CD8-positive, alpha-beta memory T cell (primary cell): ENCODE measurements at regions not wholly inside any gene's neighbourhood (a gene's known extent, or its start where the extent isn't known, plus 50 kb on each side); places are given as distances from the start of the nearest gene placed in this dataset.

Experiments
- CTCF ChIA-PET: fragments of 350-600 bp; sonication (Branson Sonifier 250); formaldehyde crosslinking; loops from one replicate; lab custom pipeline; 2021; ENCODE audit warnings: antibody characterized with exemption; lab: Charles Lee
- POLR2A ChIA-PET: fragments of 350-600 bp; sonication (Branson Sonifier 250); formaldehyde crosslinking; loops from one replicate; lab custom pipeline; 2021; ENCODE audit warnings: antibody characterized with exemption; lab: Charles Lee
- DNase-seq, 5 donors: peaks; one replicate each; pipeline versions ENCODE4 v3.0.0 to v3.0.0-alpha.2; 2020 to 2022; ENCODE audit warnings: mixed read lengths in 1 of 5
- H3K27ac ChIP-seq: one replicate; pipeline ENCODE4 v1.7.0; 2013; ENCODE audit warnings: low read depth, mild to moderate bottlenecking, low read length, moderate library complexity
- H3K27me3 ChIP-seq: 2 replicates; pipeline ENCODE4 v1.7.0; 2013; ENCODE audit warnings: low read length, mild to moderate bottlenecking; ENCODE audit not compliant: insufficient read depth, poor library complexity, severe bottlenecking
- H3K36me3 ChIP-seq: 2 replicates; pipeline ENCODE4 v1.7.0; 2013; ENCODE audit warnings: mild to moderate bottlenecking, low read length, moderate library complexity; ENCODE audit not compliant: insufficient read depth
- H3K4me1 ChIP-seq: 2 replicates; pipeline ENCODE4 v1.7.0; 2013; ENCODE audit warnings: mild to moderate bottlenecking, low read length, moderate library complexity; ENCODE audit not compliant: insufficient read depth
- H3K4me3 ChIP-seq: 2 replicates; pipeline ENCODE4 v1.7.0; 2013; ENCODE audit warnings: mild to moderate bottlenecking, low read length
- H3K9me3 ChIP-seq: 2 replicates; pipeline ENCODE4 v1.7.0; 2013; ENCODE audit warnings: mild to moderate bottlenecking, low read length
- H3K27ac Mint-ChIP-seq, 8 donors: one replicate each; pipeline ENCODE4 v1.8.0; 2020 to 2021; ENCODE audit warnings: mixed read lengths in 8 of 8, mild to moderate bottlenecking in 6 of 8, inconsistent platforms in 3 of 8, moderate library complexity in 3 of 8
- H3K27me3 Mint-ChIP-seq, 2 donors: one replicate each; pipeline ENCODE4 v1.8.0; 2020 to 2021; ENCODE audit warnings: mixed read lengths in 2 of 2, mild to moderate bottlenecking in 1 of 2, moderate library complexity in 1 of 2
- H3K36me3 Mint-ChIP-seq, 3 donors: one replicate each; pipeline ENCODE4 v1.8.0; 2020 to 2021; ENCODE audit warnings: mixed read lengths in 3 of 3, inconsistent platforms in 1 of 3, mild to moderate bottlenecking in 1 of 3
- H3K4me1 Mint-ChIP-seq, 3 donors: one replicate each; pipeline ENCODE4 v1.8.0; 2020 to 2021; ENCODE audit warnings: mixed read lengths in 3 of 3, inconsistent platforms in 1 of 3, mild to moderate bottlenecking in 1 of 3
- H3K4me3 Mint-ChIP-seq, 7 donors: one replicate each; pipeline ENCODE4 v1.8.0; 2020 to 2021; ENCODE audit warnings: mixed read lengths in 7 of 7, mild to moderate bottlenecking in 6 of 7, moderate library complexity in 4 of 7, inconsistent platforms in 2 of 7
- H3K9me3 Mint-ChIP-seq, 5 donors: one replicate each; pipeline ENCODE4 v1.8.0; 2020 to 2022; ENCODE audit warnings: mixed read lengths in 5 of 5, mild to moderate bottlenecking in 3 of 5, moderate library complexity in 2 of 5, inconsistent platforms in 1 of 5

- ChIA-PET POLR2A (no interaction called here), CTCF (no interaction called here)
- Histone ChIP-seq H3K27me3 (no peaks in the 10 kb centered on the region), H3K4me1 (no peaks in the 10 kb centered on the region), H3K27ac (no peak overlapping the region), H3K9me3 (no peaks in the 10 kb centered on the region), H3K4me3 (no peak overlapping the region), H3K36me3 (no peaks in the 10 kb centered on the region)
- peaks cover 0 to 9% (median 1%) of the 10 kb centered on the region in 5 donors for H3K9me3 Mint-ChIP-seq
- no peak overlapping the region for H3K27ac Mint-ChIP-seq
- H3K36me3 Mint-ChIP-seq = no peaks in the 10 kb centered on the region
- DNase-seq = no peak
- no peak overlapping the region for H3K4me3 Mint-ChIP-seq
- H3K4me1 Mint-ChIP-seq = no peaks in the 10 kb centered on the region
- H3K27me3 Mint-ChIP-seq = peaks cover 2 to 16% of the 10 kb centered on the region in 2 donors
Observed at GRCh38 chr11:104476898-104477297, 313.0 kb upstream of the PDGFD start.

DNA sequence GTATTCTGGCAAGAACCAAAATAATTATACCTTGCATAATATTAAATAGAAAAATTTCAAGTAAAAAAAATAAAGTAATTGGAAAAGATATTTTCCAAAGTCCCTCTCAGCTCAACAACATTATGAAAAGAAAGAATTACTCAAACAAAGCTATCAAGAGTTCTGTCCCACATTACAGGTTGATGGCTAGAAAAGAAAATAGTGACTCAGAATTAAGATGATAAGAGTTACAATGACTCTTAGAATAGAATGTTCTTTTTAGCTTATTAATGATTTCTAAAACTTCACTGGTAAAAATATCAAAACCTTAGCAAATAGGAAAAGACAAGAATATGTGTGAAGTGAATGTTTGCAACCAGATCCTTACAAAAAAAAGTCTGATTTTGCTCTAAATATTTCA is 312.5 kb upstream of the PDGFD start:
- ChIA-PET POLR2A (no interaction called here), CTCF (no interaction called here)
- no peaks in the 10 kb centered on the region for H3K36me3 ChIP-seq
- H3K27me3 Mint-ChIP-seq = peaks cover 2 to 16% of the 10 kb centered on the region in 2 donors
- no peaks in the 10 kb centered on the region for H3K4me1 Mint-ChIP-seq
- no peaks in the 10 kb centered on the region for H3K27me3 ChIP-seq
- no peaks in the 10 kb centered on the region for H3K4me1 ChIP-seq
- no peak overlapping the region for H3K27ac Mint-ChIP-seq
- H3K27ac ChIP-seq = no peak overlapping the region
- H3K9me3 ChIP-seq = no peaks in the 10 kb centered on the region
- H3K36me3 Mint-ChIP-seq = no peaks in the 10 kb centered on the region
- H3K9me3 Mint-ChIP-seq = peaks cover 0 to 5% (median 0%) of the 10 kb centered on the region in 5 donors
- DNase-seq = no peak
- H3K4me3 ChIP-seq = no peak overlapping the region
- H3K4me3 Mint-ChIP-seq = no peak overlapping the region

- CTCF ChIA-PET = no interaction called here
- peaks cover 0 to 2% of the 10 kb centered on the region in 2 donors for H3K27me3 Mint-ChIP-seq
- POLR2A ChIA-PET = no interaction called here
Observed at GRCh38 chr11:104467404-104467803, 303.5 kb upstream of the PDGFD start.

GRCh38 chr11:104465321-104465720 is 301.4 kb upstream of the PDGFD start:
- Mint-ChIP-seq H3K4me1 (no peaks in the 10 kb centered on the region), H3K27me3 (peaks cover 0 to 2% of the 10 kb centered on the region in 2 donors), H3K36me3 (no peaks in the 10 kb centered on the region), H3K4me3 (no peak overlapping the region), H3K27ac (no peak overlapping the region), H3K9me3 (no peaks in the 10 kb centered on the region)
- POLR2A ChIA-PET = no interaction called here
- CTCF ChIA-PET = no interaction called here
- Histone ChIP-seq H3K27me3 (no peaks in the 10 kb centered on the region), H3K36me3 (no peaks in the 10 kb centered on the region), H3K9me3 (no peaks in the 10 kb centered on the region), H3K4me3 (no peak overlapping the region), H3K27ac (no peak overlapping the region), H3K4me1 (no peaks in the 10 kb centered on the region)
- no peak for DNase-seq

More at GRCh38 chr11:104467404-104467803, 303.5 kb upstream of the PDGFD start:
- H3K27me3 ChIP-seq = no peaks in the 10 kb centered on the region
- no peak overlapping the region for H3K4me3 ChIP-seq
- no peak for DNase-seq
- H3K36me3 ChIP-seq = no peaks in the 10 kb centered on the region
- H3K4me3 Mint-ChIP-seq = no peak overlapping the region
- no peaks in the 10 kb centered on the region for H3K9me3 Mint-ChIP-seq
- H3K27ac ChIP-seq = no peak overlapping the region
- no peaks in the 10 kb centered on the region for H3K4me1 Mint-ChIP-seq
- no peaks in the 10 kb centered on the region for H3K4me1 ChIP-seq
- H3K9me3 ChIP-seq = no peaks in the 10 kb centered on the region
- H3K36me3 Mint-ChIP-seq = no peaks in the 10 kb centered on the region
- H3K27ac Mint-ChIP-seq = no peak overlapping the region

DNA sequence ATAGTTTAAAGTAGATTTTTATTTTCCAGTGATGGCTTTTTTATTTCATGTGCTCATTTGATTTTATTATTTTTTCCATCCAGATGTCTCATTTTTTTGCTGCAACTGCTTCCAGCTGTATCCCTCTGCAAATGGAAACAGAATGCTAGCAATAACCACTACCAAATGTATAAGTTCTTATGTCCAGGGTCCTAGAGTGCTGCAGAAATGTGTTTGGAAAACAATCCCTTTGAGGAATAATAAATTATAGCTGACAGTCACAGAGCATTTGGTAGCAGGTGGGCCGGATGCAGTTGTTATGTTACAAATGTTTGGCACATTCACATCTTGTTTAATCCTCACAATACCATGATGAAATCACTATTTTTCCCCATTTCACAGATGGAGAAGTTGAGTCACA is 300.7 kb upstream of the PDGFD start:
- DNase-seq = no peak
- Mint-ChIP-seq H3K36me3 (no peaks in the 10 kb centered on the region), H3K27me3 (peaks cover 0 to 2% of the 10 kb centered on the region in 2 donors), H3K4me3 (no peak overlapping the region), H3K9me3 (no peaks in the 10 kb centered on the region), H3K4me1 (no peaks in the 10 kb centered on the region), H3K27ac (no peak overlapping the region)
- H3K4me1 ChIP-seq = no peaks in the 10 kb centered on the region
- H3K27me3 ChIP-seq = no peaks in the 10 kb centered on the region
- no peaks in the 10 kb centered on the region for H3K9me3 ChIP-seq
- H3K27ac ChIP-seq = no peak overlapping the region
- H3K4me3 ChIP-seq = no peak overlapping the region
- H3K36me3 ChIP-seq = no peaks in the 10 kb centered on the region
- CTCF ChIA-PET = no interaction called here
- POLR2A ChIA-PET = no interaction called here

DNA sequence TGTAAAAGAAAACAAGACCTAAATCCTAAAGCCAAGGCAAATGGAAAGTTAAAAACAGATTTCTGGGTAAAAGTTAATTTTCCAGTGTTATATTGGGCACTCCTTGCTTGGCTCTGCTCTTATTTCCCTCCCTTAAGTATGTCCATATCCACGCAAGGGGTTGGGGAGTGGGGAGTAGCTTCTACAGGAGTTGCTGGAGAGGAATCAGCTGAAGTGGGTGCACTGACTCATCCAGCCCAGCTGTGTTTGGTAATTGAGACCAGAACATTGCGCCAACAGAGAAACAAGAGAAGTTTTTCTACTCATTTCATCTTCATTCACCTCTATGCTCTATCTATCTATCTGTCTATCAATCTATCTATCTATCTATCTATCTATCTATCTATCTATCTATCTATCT is 298.4 kb upstream of the PDGFD start:
- Histone ChIP-seq H3K36me3 (no peaks in the 10 kb centered on the region), H3K27ac (no peak overlapping the region), H3K9me3 (no peaks in the 10 kb centered on the region), H3K4me3 (no peak overlapping the region), H3K27me3 (no peaks in the 10 kb centered on the region), H3K4me1 (no peaks in the 10 kb centered on the region)
- Mint-ChIP-seq H3K27me3 (peaks cover 0 to 2% of the 10 kb centered on the region in 2 donors), H3K36me3 (no peaks in the 10 kb centered on the region), H3K4me3 (no peak overlapping the region), H3K4me1 (no peaks in the 10 kb centered on the region), H3K9me3 (no peaks in the 10 kb centered on the region), H3K27ac (no peak overlapping the region)
- ChIA-PET POLR2A (no interaction called here), CTCF (no interaction called here)
- DNase-seq = no peak

DNA sequence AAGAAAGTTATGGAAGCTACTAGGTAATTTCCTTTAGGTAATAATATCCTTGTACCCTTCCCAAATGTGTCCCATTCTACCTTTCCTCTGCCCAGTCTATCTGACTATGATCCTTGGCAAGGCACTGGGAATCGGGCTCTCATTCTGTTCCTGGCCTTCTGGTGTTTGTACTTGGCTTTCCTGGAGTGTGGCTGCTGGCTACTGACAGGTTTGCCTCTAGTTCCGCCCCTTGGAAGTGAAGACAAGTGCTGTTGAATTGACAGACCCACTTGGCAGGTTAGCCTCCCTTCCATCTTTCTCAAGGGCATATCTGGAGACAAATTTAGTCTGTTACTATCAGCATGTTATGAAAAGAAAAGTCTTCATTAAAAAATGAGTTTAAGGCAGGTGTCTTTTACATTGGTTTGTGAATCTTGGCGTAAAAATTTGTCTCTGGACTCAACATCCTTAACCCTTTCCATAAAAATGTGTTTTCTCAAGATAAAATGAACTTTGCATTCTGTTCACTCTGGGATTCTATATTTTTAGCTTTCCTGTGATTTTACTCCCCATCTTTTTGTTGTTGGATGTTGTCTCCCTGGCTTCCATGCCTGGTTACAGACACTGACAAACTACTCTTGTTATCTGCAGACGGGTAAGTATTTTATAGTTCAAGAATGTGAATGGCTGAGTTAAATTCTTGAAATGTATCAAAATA is 287.4 kb upstream of the PDGFD start:
- ChIA-PET CTCF (no interaction called here), POLR2A (no interaction called here)
- no peak overlapping the region for H3K4me3 ChIP-seq
- H3K27me3 Mint-ChIP-seq = peaks cover 3 to 5% of the 10 kb centered on the region in 2 donors
- DNase-seq = no peak
- H3K36me3 Mint-ChIP-seq = no peaks in the 10 kb centered on the region
- H3K4me3 Mint-ChIP-seq = no peak overlapping the region
- peaks cover 0 to 3% (median 0%) of the 10 kb centered on the region in 5 donors for H3K9me3 Mint-ChIP-seq
- H3K27ac ChIP-seq = no peak overlapping the region
- no peaks in the 10 kb centered on the region for H3K4me1 ChIP-seq
- H3K27ac Mint-ChIP-seq = no peak overlapping the region
- H3K9me3 ChIP-seq = no peaks in the 10 kb centered on the region
- H3K4me1 Mint-ChIP-seq = peaks cover 0 to 6% (median 0%) of the 10 kb centered on the region in 3 donors
- H3K27me3 ChIP-seq = no peaks in the 10 kb centered on the region
- H3K36me3 ChIP-seq = no peaks in the 10 kb centered on the region

DNA sequence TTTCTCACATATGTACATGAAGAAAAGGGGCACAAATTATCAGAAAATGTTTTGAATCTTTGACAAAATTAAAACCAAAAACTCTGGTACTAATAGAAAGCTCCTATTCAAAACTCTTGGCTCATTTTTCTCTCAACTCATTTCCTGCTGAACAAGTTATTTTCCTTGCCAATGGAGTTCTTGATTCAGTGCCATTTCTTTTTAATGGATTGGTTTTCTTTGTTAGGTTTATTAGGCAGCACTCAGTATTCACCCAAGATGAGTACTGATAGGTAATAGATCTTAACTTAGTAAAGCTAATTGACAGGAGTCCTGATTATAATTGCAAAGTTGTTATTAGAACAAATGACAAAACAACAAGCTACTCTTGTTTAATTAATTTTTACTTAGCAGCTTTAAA is 279.4 kb upstream of the PDGFD start:
- H3K9me3 Mint-ChIP-seq = peaks cover 0 to 3% (median 0%) of the 10 kb centered on the region in 5 donors
- no peaks in the 10 kb centered on the region for H3K4me1 Mint-ChIP-seq
- peaks cover 0 to 4% of the 10 kb centered on the region in 2 donors for H3K27me3 Mint-ChIP-seq
- H3K4me3 Mint-ChIP-seq = no peak overlapping the region
- no peak for DNase-seq
- no peaks in the 10 kb centered on the region for H3K9me3 ChIP-seq
- H3K36me3 Mint-ChIP-seq = no peaks in the 10 kb centered on the region
- no peaks in the 10 kb centered on the region for H3K27me3 ChIP-seq
- ChIA-PET CTCF (no interaction called here), POLR2A (no interaction called here)
- no peak overlapping the region for H3K27ac ChIP-seq
- no peaks in the 10 kb centered on the region for H3K4me1 ChIP-seq
- H3K36me3 ChIP-seq = no peaks in the 10 kb centered on the region
- H3K4me3 ChIP-seq = no peak overlapping the region
- H3K27ac Mint-ChIP-seq = no peak overlapping the region
